Chondrocyte (in vitro differentiated cells): ENCODE measurements at regions not wholly inside any gene's neighbourhood (a gene's known extent, or its start where the extent isn't known, plus 50 kb on each side); places are given as distances from the start of the nearest gene placed in this dataset.

Experiments
- DNase-seq: peaks from one replicate; pipeline ENCODE4 v3.0.0; 2021; ENCODE audit warnings: mixed read lengths, low spot score
- H3K27ac Mint-ChIP-seq: one replicate; pipeline ENCODE4 v1.8.0; 2021; ENCODE audit warnings: mild to moderate bottlenecking, moderate library complexity, mixed read lengths; ENCODE audit not compliant: unreplicated experiment
- H3K27me3 Mint-ChIP-seq: 2 replicates; pipeline ENCODE4 v1.8.0; 2021; ENCODE audit warnings: low read depth, mixed read lengths
- H3K36me3 Mint-ChIP-seq: 2 replicates; pipeline ENCODE4 v1.8.0; 2021; ENCODE audit warnings: low read depth, mixed read lengths
- H3K4me1 Mint-ChIP-seq: 2 replicates; pipeline ENCODE4 v1.8.0; 2021; ENCODE audit warnings: low read depth, mild to moderate bottlenecking, mixed read lengths
- H3K4me3 Mint-ChIP-seq: one replicate; pipeline ENCODE4 v1.8.0; 2021; ENCODE audit warnings: mild to moderate bottlenecking, moderate library complexity, mixed read lengths; ENCODE audit not compliant: unreplicated experiment
- H3K9me3 Mint-ChIP-seq: 2 replicates; pipeline ENCODE4 v1.8.0; 2021; ENCODE audit warnings: low read depth, mixed read lengths
- CTCF ChIP-seq: fragments of 200-600 bp; sonication (generic); IDR thresholded peaks from 2 replicates; pipeline ENCODE4 v1.5.0; 2021; ENCODE audit warnings: antibody characterized with exemption, mild to moderate bottlenecking, moderate library complexity

GRCh38 chr6:138571181-138571580 lies 71.9 kb upstream of the NHSL1 start:
- Mint-ChIP-seq H3K4me3 (no peak overlapping the region), H3K9me3 (no peaks in the 10 kb centered on the region), H3K4me1 (no peaks in the 10 kb centered on the region), H3K27ac (no peak overlapping the region), H3K36me3 (no peaks in the 10 kb centered on the region), H3K27me3 (no peaks in the 10 kb centered on the region)
- DNase-seq: no peak
- TF ChIP-seq CTCF: no peak

- Mint-ChIP-seq H3K4me3 (no peak overlapping the region), H3K36me3 (no peaks in the 10 kb centered on the region), H3K27me3 (no peaks in the 10 kb centered on the region), H3K27ac (peak overlapping the region; percentile 78), H3K9me3 (no peaks in the 10 kb centered on the region), H3K4me1 (no peaks in the 10 kb centered on the region)
- no peak for DNase-seq
- no peak for TF ChIP-seq CTCF
These were observed 72.4 kb upstream of the NHSL1 start for GRCh38 chr6:138571585-138572166.

GRCh38 chr6:138572167-138572875 lies 73.0 kb upstream of the NHSL1 start:
- Mint-ChIP-seq H3K4me1 (no peaks in the 10 kb centered on the region), H3K4me3 (no peak overlapping the region), H3K9me3 (no peaks in the 10 kb centered on the region), H3K36me3 (no peaks in the 10 kb centered on the region), H3K27ac (peak overlapping the region; percentile 78), H3K27me3 (no peaks in the 10 kb centered on the region)
- DNase-seq: no peak
- no peak for TF ChIP-seq CTCF

GRCh38 chr6:138572885-138573284 lies 73.6 kb upstream of the NHSL1 start:
- TF ChIP-seq CTCF: no peak
- Mint-ChIP-seq H3K27ac (no peak overlapping the region), H3K9me3 (no peaks in the 10 kb centered on the region)

GRCh38 chr6:138575257-138575656 lies 76.0 kb upstream of the NHSL1 start:
- no peak overlapping the region for H3K27ac Mint-ChIP-seq

More at GRCh38 chr6:138572885-138573284, 73.6 kb upstream of the NHSL1 start:
- Mint-ChIP-seq H3K27me3 (no peaks in the 10 kb centered on the region), H3K4me3 (no peak overlapping the region), H3K4me1 (no peaks in the 10 kb centered on the region), H3K36me3 (no peaks in the 10 kb centered on the region)
- no peak for DNase-seq

More at GRCh38 chr6:138575257-138575656, 76.0 kb upstream of the NHSL1 start:
- H3K9me3 Mint-ChIP-seq: no peaks in the 10 kb centered on the region
- H3K36me3 Mint-ChIP-seq: no peaks in the 10 kb centered on the region
- H3K4me1 Mint-ChIP-seq: no peaks in the 10 kb centered on the region
- DNase-seq: no peak
- TF ChIP-seq CTCF: no peak
- no peaks in the 10 kb centered on the region for H3K27me3 Mint-ChIP-seq
- H3K4me3 Mint-ChIP-seq: no peak overlapping the region
